ENCODE measurements at regions not wholly inside any gene's neighbourhood (a gene's known extent, or its start where the extent isn't known, plus 50 kb on each side); places are given as distances from the start of the nearest gene placed in this dataset.

DNA sequence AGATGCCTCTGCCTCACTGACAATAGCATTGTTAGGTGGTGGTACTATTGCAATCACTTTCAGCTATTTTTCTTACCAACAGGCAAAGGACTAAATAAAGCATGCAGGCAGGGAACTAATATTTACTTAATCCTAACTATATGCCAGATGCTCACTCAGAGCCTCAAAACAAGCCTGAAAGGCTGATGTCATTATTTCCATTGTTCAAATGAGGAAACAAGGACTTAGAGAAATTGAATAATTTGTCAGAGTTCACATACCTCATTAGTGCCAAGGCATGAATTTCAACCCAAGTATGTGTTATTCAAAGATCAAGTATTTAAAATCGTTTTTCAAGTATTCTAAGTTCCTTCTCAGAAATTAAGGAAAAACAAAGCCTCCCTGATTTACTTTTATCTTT, 374.9 kb upstream of the TECRL start:
- TF ChIP-seq, protein P1, sequence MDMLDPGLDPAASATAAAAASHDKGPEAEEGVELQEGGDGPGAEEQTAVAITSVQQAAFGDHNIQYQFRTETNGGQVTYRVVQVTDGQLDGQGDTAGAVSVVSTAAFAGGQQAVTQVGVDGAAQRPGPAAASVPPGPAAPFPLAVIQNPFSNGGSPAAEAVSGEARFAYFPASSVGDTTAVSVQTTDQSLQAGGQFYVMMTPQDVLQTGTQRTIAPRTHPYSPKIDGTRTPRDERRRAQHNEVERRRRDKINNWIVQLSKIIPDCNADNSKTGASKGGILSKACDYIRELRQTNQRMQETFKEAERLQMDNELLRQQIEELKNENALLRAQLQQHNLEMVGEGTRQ (IDR thresholded peaks at IDR 0.05; ENCODE audit: low read depth, low read length) = no peak
- TF ChIP-seq, protein P2, sequence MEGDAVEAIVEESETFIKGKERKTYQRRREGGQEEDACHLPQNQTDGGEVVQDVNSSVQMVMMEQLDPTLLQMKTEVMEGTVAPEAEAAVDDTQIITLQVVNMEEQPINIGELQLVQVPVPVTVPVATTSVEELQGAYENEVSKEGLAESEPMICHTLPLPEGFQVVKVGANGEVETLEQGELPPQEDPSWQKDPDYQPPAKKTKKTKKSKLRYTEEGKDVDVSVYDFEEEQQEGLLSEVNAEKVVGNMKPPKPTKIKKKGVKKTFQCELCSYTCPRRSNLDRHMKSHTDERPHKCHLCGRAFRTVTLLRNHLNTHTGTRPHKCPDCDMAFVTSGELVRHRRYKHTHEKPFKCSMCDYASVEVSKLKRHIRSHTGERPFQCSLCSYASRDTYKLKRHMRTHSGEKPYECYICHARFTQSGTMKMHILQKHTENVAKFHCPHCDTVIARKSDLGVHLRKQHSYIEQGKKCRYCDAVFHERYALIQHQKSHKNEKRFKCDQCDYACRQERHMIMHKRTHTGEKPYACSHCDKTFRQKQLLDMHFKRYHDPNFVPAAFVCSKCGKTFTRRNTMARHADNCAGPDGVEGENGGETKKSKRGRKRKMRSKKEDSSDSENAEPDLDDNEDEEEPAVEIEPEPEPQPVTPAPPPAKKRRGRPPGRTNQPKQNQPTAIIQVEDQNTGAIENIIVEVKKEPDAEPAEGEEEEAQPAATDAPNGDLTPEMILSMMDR (conservative IDR thresholded peaks at IDR 0.05; ENCODE audit: low read depth, low read length) = no peak

Measured in IMR-90 (cell line).